GM21423 (cell line): ENCODE measurements at regions not wholly inside any gene's neighbourhood (a gene's known extent, or its start where the extent isn't known, plus 50 kb on each side); places are given as distances from the start of the nearest gene placed in this dataset.
A peak's percentile ranks its signal among the peaks of the same experiment; 100 is the strongest.
"Not testable (repeated sequence)": the region's sequence is repeated elsewhere in the genome, so short reads cannot be mapped to it uniquely, and the experiment has no call there.

Experiments used
- ATAC-seq: cut with Tn5 transposase; IDR thresholded peaks from one replicate; pipeline ENCODE4 v1.9.1; 2021; ENCODE audit warnings: mild to moderate bottlenecking, moderate library complexity; ENCODE audit not compliant: unreplicated experiment

DNA sequence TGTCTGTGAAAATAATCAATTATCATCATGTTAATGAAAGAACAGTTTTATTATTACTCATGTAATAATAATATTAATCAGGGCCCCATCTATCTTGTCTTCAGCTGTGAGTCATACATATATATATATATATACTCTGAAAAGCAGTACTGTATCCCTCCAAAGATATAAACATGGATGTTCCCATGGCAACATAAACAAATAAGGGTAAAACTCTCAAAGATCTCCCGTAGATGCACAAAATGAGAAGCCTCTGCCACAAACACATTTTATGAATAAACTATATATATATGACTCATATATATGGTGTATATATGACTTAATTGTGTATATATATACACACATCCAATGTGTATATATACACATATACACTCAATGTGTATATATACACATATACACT lies 163.8 kb upstream of the ARHGEF26 start:
- ATAC-seq = no peak

DNA sequence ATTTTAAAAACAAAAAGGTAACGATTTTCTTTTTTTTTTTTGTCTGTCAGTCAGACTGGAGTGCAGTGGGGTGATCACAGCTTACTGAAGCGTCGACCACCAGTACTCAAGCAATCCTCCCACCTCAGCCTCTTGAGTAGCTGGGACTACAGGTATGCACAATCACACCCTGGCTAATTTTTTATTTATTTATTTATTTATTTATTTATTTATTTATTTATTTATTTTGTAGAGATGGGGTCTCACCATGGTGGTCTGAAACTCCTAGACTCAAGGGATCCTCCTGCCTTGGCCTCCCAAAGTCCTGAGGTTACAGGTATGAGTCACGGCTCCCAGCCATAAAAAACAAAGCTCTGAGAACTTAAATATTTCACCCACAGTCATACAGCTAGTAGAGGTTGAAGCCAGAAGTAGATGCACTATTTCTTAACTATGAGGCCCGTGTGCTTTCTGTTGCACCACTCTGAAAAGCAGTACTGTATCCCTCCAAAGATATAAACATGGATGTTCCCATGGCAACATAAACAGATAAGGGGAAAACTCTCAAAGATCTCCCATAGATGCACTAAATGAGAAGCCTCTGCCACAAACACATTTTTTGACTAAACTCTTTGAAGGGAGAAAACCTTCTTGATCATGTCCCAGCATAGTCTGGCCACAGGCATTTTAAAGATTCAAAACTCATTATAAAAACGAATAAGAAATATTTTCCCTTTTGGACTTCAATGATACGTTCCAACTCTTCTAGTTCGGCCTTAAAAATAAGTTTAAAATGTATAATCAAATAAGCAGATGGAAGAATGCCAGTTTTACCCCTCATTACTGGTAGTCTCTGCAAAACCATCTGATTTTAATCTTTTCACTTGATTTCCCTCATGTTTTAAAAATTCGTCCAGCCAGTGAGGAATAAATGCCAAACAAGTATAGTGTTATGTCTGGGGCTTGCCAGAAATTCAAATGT lies 162.3 kb upstream of the ARHGEF26 start:
- no peak for ATAC-seq

DNA sequence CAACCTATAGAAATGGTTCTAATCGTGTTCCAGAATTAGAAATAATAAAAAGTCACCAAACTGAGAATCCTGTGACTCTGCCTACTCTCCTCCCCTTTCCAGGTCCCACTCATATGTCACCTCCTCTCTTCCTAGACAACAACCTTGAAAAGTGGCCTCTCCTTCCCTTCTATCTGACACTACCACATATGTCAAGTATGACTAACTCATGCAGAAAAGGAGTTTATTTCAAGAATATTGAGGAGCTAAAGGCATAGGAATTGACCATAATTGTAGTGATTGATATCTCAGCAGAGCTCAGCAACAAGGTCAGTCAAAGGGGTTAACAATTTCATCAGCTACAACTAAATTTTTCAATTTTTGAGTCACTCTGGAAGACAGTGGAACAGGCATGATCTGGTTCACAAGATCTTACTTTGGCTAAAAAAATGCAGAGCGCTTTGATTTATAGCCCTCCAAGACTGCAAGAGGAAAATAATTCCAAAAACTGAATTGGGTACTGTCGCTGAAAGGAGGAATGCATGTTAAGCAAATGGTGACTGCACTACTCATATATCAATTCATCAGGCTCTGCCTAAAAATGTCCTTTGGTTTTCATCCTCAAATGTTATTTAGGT lies 160.6 kb upstream of the ARHGEF26 start:
- no peak for ATAC-seq

DNA sequence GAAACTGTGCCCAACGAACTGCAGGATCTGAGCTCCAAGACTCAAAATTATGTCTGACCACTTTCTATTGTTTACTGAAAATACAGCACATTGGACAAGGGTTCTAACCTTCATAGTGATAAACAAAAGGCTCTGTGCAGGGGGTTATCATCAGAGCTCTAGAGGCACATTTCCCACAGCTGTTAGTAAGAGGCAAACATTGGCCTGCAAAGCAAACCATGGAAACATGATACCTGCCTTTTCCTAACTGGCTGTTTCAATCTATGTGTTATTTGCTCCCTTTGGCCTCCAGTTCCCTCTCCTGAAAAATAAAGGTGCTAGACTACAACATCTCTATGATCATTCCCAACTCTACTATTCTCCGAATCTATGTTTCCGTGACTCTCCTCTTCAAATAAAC lies 159.7 kb upstream of the ARHGEF26 start:
- no peak for ATAC-seq

DNA sequence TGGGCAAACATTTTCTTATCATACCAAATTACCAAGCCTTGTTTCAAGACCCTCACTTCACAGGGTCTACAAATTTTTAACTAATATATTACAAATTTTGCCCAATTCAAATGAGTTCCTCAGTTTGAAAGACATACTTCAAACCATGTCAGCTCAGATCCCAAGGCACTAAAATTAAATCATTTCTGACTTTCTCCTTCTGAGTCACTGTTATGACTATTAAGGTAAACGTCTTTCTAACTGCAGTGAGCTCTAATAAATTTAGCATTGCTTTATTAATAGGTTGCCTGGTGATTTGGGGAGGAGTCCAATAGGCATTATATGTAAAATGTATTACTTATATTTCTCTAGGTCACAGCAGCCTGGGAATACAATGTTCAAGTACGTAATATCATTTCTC lies 158.2 kb upstream of the ARHGEF26 start:
- no peak for ATAC-seq

DNA sequence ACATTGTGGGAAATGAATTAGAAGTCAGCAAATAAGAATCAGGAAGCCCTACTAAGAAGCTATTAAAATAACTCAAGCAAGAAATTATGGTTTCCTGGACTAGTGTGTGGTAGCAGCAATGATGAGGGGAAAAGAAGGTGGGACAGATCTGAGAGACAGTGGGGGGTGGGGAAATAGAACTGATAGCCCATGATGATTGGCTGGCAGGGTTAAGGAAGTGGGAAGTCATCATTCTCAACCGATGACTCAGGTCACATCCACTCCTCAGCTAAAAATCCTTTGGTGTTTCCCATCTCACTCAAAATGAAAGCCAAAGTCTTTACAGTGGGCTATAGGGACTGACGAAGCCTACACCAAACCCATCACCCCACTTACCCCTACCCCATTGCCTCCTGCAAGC lies 153.9 kb upstream of the ARHGEF26 start:
- no peak for ATAC-seq

DNA sequence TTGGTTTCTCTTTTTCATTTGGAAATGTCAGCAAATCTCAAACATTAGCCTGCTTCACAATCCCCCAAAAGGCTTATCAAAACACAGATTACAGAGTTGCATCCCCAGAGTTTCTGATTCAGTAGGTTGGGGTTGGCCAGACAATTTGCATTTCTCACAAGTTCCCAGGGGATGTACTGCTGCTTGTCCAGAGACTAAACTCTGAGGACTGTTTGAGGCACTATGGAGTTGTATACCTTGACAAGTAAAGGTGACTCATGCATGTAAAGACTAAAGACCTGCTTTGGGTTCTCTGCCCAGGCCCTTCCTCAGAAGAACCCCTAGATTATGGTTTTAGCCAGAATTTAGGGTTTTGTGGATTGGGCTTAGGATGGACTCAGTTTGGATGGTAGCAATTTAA lies 151.1 kb upstream of the ARHGEF26 start:
- ATAC-seq = peak; percentile 66

DNA sequence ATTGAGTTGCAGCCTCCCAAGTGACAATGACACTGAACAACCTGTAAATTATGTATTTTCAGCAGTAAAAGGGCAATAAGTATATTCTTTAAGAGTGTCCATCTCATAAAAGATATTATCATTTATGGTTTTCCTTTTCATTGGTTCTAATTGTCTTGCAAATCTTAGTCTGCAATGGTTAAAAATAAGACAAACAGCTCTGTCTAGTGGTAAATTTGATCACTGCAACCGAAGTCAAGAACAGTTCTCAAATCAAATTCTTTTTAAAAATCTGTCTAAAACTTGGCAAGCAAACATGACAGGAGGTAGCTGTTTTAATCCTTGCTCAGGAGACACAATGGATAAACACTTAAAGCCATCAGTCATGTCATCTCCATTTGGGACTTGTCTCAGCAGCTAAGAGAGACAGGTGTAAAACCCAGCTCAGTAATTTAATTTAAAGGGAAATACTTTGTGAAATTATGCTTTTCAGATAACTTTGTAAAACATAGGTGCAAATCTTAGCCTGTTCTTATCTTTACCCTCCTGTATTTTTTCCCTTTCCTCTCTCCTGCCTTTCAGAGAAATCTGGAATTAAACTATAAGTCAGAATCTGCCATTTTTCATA lies 150.3 kb upstream of the ARHGEF26 start:
- no peak for ATAC-seq

DNA sequence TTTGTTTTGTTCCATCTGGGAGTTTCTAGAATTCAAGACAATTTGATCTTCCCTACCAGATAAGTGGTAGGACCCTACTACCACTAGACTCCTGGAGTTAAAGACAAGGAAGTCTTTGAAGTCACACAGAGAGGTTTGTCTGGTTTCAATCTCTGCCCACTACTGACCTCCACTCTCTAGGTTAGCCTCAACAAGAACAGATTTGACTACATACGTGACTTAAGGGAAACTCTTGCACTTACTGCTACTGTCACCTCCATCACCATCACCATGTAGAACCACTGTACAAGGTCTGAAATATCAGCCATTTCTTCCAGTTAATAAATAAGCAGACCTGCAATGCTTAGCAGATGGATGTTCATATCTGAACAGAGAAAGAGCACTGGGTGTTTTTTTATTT lies 148.3 kb upstream of the ARHGEF26 start:
- peak; percentile 51 for ATAC-seq

DNA sequence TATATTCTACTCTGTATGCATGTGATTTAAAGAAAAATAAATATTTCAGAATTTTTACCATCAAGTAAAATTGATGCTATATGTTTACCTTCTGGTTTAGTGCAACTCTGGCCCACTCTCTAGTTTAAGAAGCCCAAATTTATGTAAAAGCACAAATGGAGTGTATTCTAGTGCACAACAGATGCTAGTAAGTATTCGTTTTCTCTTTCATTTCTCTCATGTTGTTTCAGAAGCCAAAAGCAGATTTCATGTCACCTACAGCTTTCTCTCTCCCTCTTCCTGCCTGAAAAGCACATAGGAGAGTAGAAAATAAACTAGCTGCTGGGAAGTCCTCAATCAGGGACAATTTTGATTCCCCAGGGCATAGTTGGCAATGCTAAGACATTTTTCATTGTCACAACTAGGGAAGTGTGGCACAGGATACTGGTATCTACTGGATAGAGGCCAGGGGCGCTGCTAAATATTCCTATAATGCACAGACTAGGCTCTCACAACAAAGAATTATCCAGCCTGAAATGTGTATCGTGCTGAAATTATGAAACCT lies 147.4 kb upstream of the ARHGEF26 start:
- peak; percentile 33 for ATAC-seq

DNA sequence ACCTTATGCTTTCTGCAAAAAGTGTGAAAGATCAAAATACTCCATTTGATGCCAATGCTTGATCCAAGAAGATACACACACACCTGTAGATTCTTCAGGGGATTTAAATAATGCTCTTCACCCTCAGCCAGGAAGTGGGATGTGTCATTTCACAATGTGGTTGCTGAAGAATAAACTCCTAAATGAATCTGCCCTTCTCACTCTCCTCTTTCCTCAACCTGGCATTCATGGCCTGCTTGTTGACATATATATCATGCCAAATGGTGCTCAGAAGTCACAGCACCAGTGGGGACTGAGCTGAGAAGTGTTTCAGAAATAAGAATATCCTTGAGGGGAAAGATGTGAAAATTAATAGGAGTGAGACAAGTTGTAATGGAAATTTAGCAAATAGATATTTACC lies 146.6 kb upstream of the ARHGEF26 start:
- ATAC-seq = no peak

DNA sequence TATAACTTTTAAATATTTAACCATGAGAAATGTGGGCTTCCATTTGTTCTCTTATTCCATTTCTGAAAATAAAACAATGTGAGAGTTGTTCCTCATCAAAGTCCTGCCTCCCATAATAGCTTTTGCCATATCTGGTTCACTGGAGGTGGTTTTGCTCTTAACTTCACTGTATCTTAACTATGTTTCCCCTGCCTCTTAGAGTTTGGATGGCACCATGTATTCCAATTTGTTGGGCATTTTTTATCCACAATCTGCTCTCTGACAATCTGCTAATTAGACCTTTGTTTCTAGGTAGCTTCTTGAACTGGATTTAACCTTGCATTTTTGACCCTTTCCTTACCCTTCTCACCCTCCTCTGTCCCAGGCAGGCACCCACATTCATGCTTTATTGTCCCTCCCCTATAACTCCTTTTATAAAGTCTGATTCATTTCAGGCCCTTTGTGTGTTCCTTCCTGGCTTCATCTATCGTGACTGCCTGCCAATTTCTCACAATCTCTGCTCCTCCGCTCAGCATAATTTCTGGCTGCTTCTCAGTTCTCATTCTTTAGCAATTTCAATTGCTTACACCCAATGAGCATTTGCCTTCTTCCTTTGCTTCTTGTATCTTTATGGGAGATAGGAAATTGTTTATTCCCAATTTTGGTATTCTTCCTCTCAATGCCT lies 144.2 kb upstream of the ARHGEF26 start:
- no peak for ATAC-seq

DNA sequence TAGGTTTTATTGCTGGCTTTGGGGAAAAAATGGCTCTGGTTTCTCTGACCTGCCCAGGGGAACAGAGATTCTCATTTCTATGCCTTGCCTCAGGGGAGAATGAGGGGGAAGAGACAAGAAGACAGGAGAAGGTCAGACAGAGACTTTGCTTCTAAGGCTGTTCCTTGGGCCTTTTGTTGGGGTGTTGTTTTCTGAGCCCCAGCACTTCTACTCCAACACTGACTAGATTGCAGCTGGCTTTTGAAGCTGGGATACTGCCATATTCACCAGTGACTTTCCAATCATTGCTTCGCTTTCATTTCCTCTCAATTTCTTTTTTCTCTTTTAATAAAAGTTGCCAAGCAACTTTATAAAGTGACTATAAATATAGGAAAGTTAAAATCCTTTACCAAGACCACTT lies 143.2 kb upstream of the ARHGEF26 start:
- no peak for ATAC-seq

DNA sequence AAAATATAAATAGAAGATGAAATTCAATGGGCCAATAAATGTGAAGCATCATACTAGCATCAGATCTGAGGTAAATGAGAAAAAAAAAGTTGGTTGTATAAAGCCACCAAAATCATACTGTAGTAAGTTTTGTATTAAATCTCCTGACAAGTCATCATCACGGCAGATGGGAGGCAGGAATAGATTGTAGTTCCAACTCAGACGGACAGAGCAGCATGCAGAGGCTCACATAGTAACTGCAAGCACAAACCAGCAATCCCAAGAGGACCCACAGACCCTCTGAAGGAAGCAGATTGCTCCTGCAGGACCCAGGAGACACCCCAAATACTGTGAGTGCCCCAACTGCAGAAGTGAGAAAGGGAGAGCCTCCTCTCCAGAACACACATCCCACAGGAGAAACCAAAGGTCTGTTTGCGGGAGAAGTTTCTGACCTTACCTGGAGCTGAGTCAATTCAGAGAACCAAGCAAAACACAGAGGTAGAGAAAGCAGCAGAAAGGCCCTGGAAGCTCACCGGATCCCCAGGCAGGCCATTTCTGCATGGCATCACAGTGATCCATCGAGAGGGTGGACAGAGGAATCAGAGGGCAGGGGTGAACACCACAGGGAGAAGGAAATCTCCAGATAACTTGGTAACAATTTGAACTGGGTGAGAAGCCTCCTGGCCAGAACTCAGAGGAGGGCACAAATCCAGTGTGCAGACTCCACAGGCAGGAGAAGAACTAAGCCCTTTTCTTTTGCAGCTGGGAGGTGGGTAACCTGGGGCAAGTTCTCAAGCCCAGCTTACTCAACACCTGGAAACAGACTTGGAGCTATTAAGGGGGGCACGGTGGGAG lies 141.6 kb upstream of the ARHGEF26 start:
- ATAC-seq = no peak

DNA sequence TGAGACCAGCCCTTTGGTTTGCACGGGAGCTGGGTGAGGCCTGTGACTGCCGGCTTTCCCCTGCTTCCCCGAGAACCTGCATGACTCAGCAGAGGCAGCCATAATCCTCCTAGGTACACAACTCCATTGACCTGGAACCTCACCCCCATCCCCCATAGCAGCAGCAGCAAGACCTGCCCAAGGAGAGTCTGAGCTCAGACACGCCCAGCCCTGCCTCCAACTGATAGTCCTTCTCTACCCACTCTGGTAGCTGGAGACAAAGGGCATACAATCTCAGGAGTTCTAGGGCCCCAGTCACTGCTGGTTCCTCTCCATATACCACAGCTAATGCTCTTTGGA lies 141.0 kb upstream of the ARHGEF26 start:
- no peak for ATAC-seq

DNA sequence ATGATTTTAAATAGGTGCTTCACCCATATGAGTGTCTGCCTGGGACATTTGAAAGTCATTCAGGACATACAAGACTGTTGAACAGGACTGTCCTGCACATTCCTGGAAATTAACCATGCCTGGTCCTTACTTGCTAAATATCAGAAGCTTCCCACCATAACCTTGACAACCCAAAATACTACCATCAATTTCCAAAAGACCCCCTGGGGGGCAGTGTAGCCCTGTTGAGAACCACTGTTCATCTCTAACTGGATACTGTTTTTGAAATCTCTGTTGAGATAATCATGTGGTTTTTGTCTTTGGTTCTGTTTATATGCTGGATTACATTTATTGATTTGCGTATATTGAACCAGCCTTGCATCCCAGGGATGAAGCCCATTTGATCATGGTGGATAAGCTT lies 123.8 kb upstream of the ARHGEF26 start:
- ATAC-seq = not testable (repeated sequence)

DNA sequence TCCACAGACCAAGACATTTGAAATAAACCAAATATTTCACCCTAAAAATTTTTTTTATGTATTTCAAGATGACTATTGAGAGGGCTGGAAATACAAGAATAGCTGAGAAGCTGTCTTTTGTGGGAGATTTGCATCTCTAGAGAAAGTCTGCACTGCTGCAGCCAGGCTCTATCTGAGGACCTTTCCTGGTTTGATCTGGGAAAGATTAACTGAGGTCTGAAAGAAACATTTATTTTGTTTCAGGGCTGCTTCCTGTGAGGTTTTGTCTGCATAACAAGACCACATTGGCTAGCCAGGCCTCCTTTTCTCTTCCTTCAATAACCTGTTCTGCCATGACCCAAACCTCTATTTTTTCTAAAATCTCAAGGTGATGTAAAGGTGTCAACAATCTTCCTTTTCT lies 117.5 kb upstream of the ARHGEF26 start:
- ATAC-seq = no peak

DNA sequence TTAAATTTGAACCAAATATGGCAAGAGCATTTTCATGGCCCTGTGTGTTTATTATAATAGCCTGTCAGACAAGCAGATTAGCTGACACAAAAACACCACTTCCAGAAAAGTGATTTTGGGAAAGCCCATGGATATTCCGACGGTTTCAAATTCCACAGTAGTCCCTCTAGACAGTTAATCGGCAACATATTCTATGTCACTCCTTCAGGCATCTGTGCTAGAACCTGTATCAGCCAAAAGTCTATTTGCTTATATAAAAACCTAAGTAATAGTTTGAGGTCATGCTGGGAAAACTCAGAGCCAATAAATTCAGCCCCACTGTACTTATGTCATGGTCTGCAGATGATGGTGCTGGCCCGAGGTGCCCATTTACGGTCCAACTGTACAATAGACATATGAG lies 110.2 kb upstream of the ARHGEF26 start:
- ATAC-seq = no peak

DNA sequence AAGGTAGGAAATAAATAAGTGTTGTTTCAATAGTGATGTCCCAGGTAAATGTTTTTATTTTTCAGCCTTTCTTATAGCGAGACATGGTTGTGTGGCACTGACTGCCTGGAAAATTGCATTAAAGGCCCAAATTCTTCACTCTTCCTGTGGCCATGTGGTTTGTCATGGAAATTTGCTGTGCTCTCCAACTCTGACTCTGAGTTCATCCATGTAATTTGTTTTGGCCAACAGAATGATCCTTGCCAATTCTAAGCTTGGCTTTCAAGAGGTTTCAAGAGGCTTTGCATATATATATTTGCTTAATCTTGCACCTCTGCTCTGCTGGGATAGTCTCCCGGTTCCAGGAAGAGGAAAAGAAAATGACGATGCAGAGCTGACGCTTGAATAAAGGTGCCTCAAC lies 107.5 kb upstream of the ARHGEF26 start:
- no peak for ATAC-seq

DNA sequence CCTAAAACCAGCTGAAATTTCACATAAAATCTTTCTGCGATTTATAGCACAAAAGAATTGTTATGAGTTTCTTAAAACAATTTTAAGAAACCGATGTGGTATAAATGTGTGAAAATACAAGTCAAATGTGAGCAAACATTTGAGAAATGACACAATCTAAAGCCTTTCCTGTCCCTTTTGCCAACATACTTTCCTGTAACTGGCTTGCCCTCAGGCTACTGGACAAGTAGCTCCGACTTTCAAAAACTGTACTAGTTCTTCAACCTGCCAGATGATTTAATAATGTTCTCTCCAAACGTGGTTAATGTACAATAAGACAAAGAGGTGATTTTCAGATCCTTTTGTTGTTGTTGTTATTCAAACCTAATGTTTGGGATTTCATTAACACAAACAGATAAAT lies 105.9 kb upstream of the ARHGEF26 start:
- ATAC-seq = no peak
